H9 (cell line): ENCODE measurements at regions not wholly inside any gene's neighbourhood (a gene's known extent, or its start where the extent isn't known, plus 50 kb on each side); places are given as distances from the start of the nearest gene placed in this dataset.

Experiments used
- DNase-seq: peaks from one replicate; pipeline ENCODE4 v3.0.0-alpha.2; 2017
- H2AFZ ChIP-seq: one replicate; pipeline ENCODE4 v1.6.1; 2013; ENCODE audit warnings: mild to moderate bottlenecking, low read length, control low read depth, moderate library complexity
- H2AK5ac ChIP-seq: 2 replicates; pipeline ENCODE4 v1.6.1; 2013; ENCODE audit warnings: low read length, control low read depth, mixed read lengths; ENCODE audit not compliant: insufficient read length
- H2BK120ac ChIP-seq: one replicate; pipeline ENCODE4 v1.6.1; 2013; ENCODE audit warnings: low read depth, mild to moderate bottlenecking, low read length, control low read depth, inconsistent platforms; ENCODE audit not compliant: poor library complexity, severe bottlenecking
- H2BK12ac ChIP-seq: 2 replicates; pipeline ENCODE4 v1.6.1; 2013; ENCODE audit warnings: low read length, control low read depth, mixed read lengths, low read depth; ENCODE audit not compliant: insufficient read length
- H2BK15ac ChIP-seq: 2 replicates; pipeline ENCODE4 v1.6.1; 2013; ENCODE audit warnings: low read depth, low read length, control low read depth
- H2BK20ac ChIP-seq: one replicate; pipeline ENCODE4 v1.6.1; 2013; ENCODE audit warnings: low read depth, mild to moderate bottlenecking, low read length, control low read depth, inconsistent platforms; ENCODE audit not compliant: poor library complexity, severe bottlenecking
- H2BK5ac ChIP-seq: 2 replicates; pipeline ENCODE4 v1.6.1; 2013; ENCODE audit warnings: low read length, control low read depth, mixed read lengths; ENCODE audit not compliant: insufficient read length
- H3K14ac ChIP-seq: 2 replicates; pipeline ENCODE4 v1.6.1; 2013; ENCODE audit warnings: low read length, control low read depth; ENCODE audit not compliant: insufficient read depth
- H3K18ac ChIP-seq: 2 replicates; pipeline ENCODE4 v1.6.1; 2013; ENCODE audit warnings: low read depth, mild to moderate bottlenecking, mixed read lengths, low read length, control low read depth; ENCODE audit not compliant: insufficient read length
- H3K23ac ChIP-seq: 2 replicates; pipeline ENCODE4 v1.6.1; 2013; ENCODE audit warnings: low read length, control low read depth, mixed read lengths, low read depth; ENCODE audit not compliant: insufficient read length
- H3K23me2 ChIP-seq: 2 replicates; pipeline ENCODE4 v1.6.1; 2013; ENCODE audit warnings: low read depth, mild to moderate bottlenecking, mixed read lengths, low read length, control low read depth; ENCODE audit not compliant: insufficient read length, poor library complexity, severe bottlenecking
- H3K27ac ChIP-seq: 2 replicates; pipeline ENCODE4 v1.5.1; 2013; ENCODE audit warnings: low read length, control low read depth, mixed read lengths, low read depth; ENCODE audit not compliant: insufficient read length
- H3K27me3 ChIP-seq: 2 replicates; pipeline ENCODE4 v1.6.1; 2013; ENCODE audit warnings: low read length, control low read depth, inconsistent platforms; ENCODE audit not compliant: insufficient read depth
- H3K4ac ChIP-seq: 2 replicates; pipeline ENCODE4 v1.6.1; 2013; ENCODE audit warnings: low read depth, mild to moderate bottlenecking, control low read depth, inconsistent platforms, low read length, moderate library complexity
- H3K4me1 ChIP-seq: 2 replicates; pipeline ENCODE4 v1.6.1; 2013; ENCODE audit warnings: low read length, control low read depth, inconsistent platforms; ENCODE audit not compliant: insufficient read depth
- H3K4me2 ChIP-seq: 2 replicates; pipeline ENCODE4 v1.6.1; 2013; ENCODE audit warnings: low read length, control low read depth, mixed read lengths; ENCODE audit not compliant: insufficient read length, insufficient read depth
- H3K56ac ChIP-seq: 2 replicates; pipeline ENCODE4 v1.6.1; 2013; ENCODE audit warnings: low read depth, mild to moderate bottlenecking, mixed read lengths, low read length, control low read depth; ENCODE audit not compliant: insufficient read length
- H3K79me1 ChIP-seq: 2 replicates; pipeline ENCODE4 v1.6.1; 2013; ENCODE audit warnings: low read depth, mild to moderate bottlenecking, moderate library complexity, low read length, control low read depth, inconsistent platforms; ENCODE audit not compliant: insufficient read depth, poor library complexity, severe bottlenecking
- H3K79me2 ChIP-seq: 2 replicates; pipeline ENCODE4 v1.6.1; 2013; ENCODE audit warnings: low read length, control low read depth, inconsistent platforms; ENCODE audit not compliant: insufficient read depth
- H3K9ac ChIP-seq: 2 replicates; pipeline ENCODE4 v1.6.1; 2013; ENCODE audit warnings: low read length, control low read depth, mixed read lengths; ENCODE audit not compliant: insufficient read length; ENCODE audit errors: extremely low read depth
- H3K9me3 ChIP-seq: one replicate; pipeline ENCODE4 v1.6.1; 2013; ENCODE audit warnings: low read depth, low read length, inconsistent platforms; ENCODE audit not compliant: control insufficient read depth
- H3T11ph ChIP-seq: one replicate; pipeline ENCODE4 v1.6.1; 2013; ENCODE audit warnings: mild to moderate bottlenecking, low read length, control low read depth, inconsistent platforms
- H4K20me1 ChIP-seq: one replicate; pipeline ENCODE4 v1.6.1; 2013; ENCODE audit not compliant: control insufficient read depth, insufficient read length, insufficient read depth
- H4K5ac ChIP-seq: 2 replicates; pipeline ENCODE4 v1.6.1; 2013; ENCODE audit warnings: low read depth, mild to moderate bottlenecking, mixed read lengths, low read length, control low read depth; ENCODE audit not compliant: insufficient read length
- H4K8ac ChIP-seq: replicated peaks from 2 replicates; pipeline ENCODE4 v1.6.1; 2013; ENCODE audit warnings: low read length, control low read depth, mixed read lengths, low read depth; ENCODE audit not compliant: insufficient read length
- H4K91ac ChIP-seq: 2 replicates; pipeline ENCODE4 v1.6.1; 2013; ENCODE audit warnings: low read depth, mild to moderate bottlenecking, moderate library complexity, mixed read lengths, low read length, control low read depth; ENCODE audit not compliant: insufficient read length
- H3K27ac Mint-ChIP-seq, 3 experiments: 2 replicates in 2 of 3; 3 replicates in 1 of 3; pipeline ENCODE4 v1.8.0; 2020 to 2021; ENCODE audit warnings: mixed read lengths in 3 of 3, mild to moderate bottlenecking in 1 of 3, moderate library complexity in 1 of 3
- H3K27me3 Mint-ChIP-seq: 2 replicates; pipeline ENCODE4 v1.8.0; 2021; ENCODE audit warnings: low read depth, mild to moderate bottlenecking, moderate library complexity, mixed read lengths
- H3K36me3 Mint-ChIP-seq, 3 experiments: 2 replicates in 2 of 3; 3 replicates in 1 of 3; pipeline ENCODE4 v1.8.0; 2020 to 2021; ENCODE audit warnings: low read depth in 3 of 3, mixed read lengths in 3 of 3; ENCODE audit not compliant: insufficient read depth in 1 of 3
- H3K4me1 Mint-ChIP-seq, 2 experiments: 2 replicates each; pipeline ENCODE4 v1.8.0; 2020; ENCODE audit warnings: mixed read lengths in 2 of 2
- H3K4me3 Mint-ChIP-seq, 2 experiments: 2 replicates in 1 of 2; 3 replicates in 1 of 2; pipeline ENCODE4 v1.8.0; 2020 to 2021; ENCODE audit warnings: mild to moderate bottlenecking in 2 of 2, mixed read lengths in 2 of 2, moderate library complexity in 1 of 2
- H3K9me3 Mint-ChIP-seq, 2 experiments: 2 replicates in 1 of 2; 3 replicates in 1 of 2; pipeline ENCODE4 v1.8.0; 2020; ENCODE audit warnings: mild to moderate bottlenecking in 2 of 2, mixed read lengths in 2 of 2, moderate library complexity in 1 of 2
- CTCF ChIP-seq: fragments of 200-600 bp; sonication (generic); conservative IDR thresholded peaks from 3 replicates; pipeline ENCODE4 v1.8.0; 2021; ENCODE audit warnings: antibody characterized with exemption, mild to moderate bottlenecking
- WGBS: extraction: QIAGEN DNeasy Blood & Tissue Kit; methylation state at CpG from one replicate; pipeline ENCODE4 v1.1.7; 2013; ENCODE audit warnings: missing lambda C conversion rate, low lambda C conversion rate, mixed read lengths; ENCODE audit not compliant: insufficient read length; ENCODE audit errors: extremely low coverage; 5-methylcytosine and 5-hydroxymethylcytosine counted together

GRCh38 chr22:47898946-47899345 is 1136.5 kb downstream of the TBC1D22A start:
- no peak overlapping the region for H3K4ac ChIP-seq
- H3K18ac ChIP-seq, result no peak overlapping the region
- no peak overlapping the region for H4K91ac ChIP-seq
- H2BK5ac ChIP-seq, result no peak overlapping the region
- no peaks in the 10 kb centered on the region for H3K4me1 ChIP-seq
- H2BK20ac ChIP-seq, result no peak overlapping the region
- Mint-ChIP-seq H3K27me3 (no peaks in the 10 kb centered on the region; the same call in 1 of the 2 replicates), H3K27ac (no peak overlapping the region), H3K9me3 (peaks cover 13 to 71% of the 10 kb centered on the region in 2 experiments), H3K36me3 (no peaks in the 10 kb centered on the region; a peak in 2 of 7 replicates), H3K4me3 (no peak overlapping the region), H3K4me1 (no peaks in the 10 kb centered on the region)
- H2BK15ac ChIP-seq, result no peak overlapping the region
- no peak overlapping the region for H3K4me2 ChIP-seq
- no peak overlapping the region for H2BK12ac ChIP-seq
- H3K9ac ChIP-seq, result no peak overlapping the region
- no peaks in the 10 kb centered on the region for H3K79me1 ChIP-seq
- no peak overlapping the region for H4K5ac ChIP-seq
- no peak overlapping the region for H2AK5ac ChIP-seq
- DNase-seq, result no peak
- H3K23ac ChIP-seq, result no peak overlapping the region
- no CpG with 5 or more reads among the region's 3 CpGs for WGBS
- no peak overlapping the region for H3K27ac ChIP-seq
- no peaks in the 10 kb centered on the region for H3K23me2 ChIP-seq
- no peaks in the 10 kb centered on the region for H3K27me3 ChIP-seq
- no peak overlapping the region for H3T11ph ChIP-seq
- no peak overlapping the region for H3K56ac ChIP-seq
- H3K14ac ChIP-seq, result no peak overlapping the region
- no peak overlapping the region for H2BK120ac ChIP-seq
- H3K9me3 ChIP-seq, result no peaks in the 10 kb centered on the region
- H2AFZ ChIP-seq, result no peak overlapping the region
- no peaks in the 10 kb centered on the region for H3K79me2 ChIP-seq
- no peaks in the 10 kb centered on the region for H4K20me1 ChIP-seq
- H4K8ac ChIP-seq, result no peak overlapping the region
- no peak for TF ChIP-seq CTCF
